CD4-positive, alpha-beta T cell (primary cell): ENCODE measurements at regions not wholly inside any gene's neighbourhood (a gene's known extent, or its start where the extent isn't known, plus 50 kb on each side); places are given as distances from the start of the nearest gene placed in this dataset.

ENCODE experiments used
- ATAC-seq: fragments of 200-7000 bp; cut with Tn5 transposase; one replicate; pipeline ENCODE4 v1.10.0; 2022; ENCODE audit warnings: mild to moderate bottlenecking; ENCODE audit not compliant: poor library complexity
- CTCF ChIA-PET: fragments of 350-600 bp; sonication (Branson Sonifier 250); formaldehyde crosslinking; loops from one replicate; lab custom pipeline; 2021; ENCODE audit warnings: antibody characterized with exemption, inconsistent platforms; lab: Charles Lee
- POLR2A ChIA-PET: fragments of 350-600 bp; sonication (Branson Sonifier 250); formaldehyde crosslinking; loops from one replicate; lab custom pipeline; 2021; ENCODE audit warnings: antibody characterized with exemption, inconsistent platforms; lab: Charles Lee
- DNase-seq, 14 experiments: peaks; one replicate each; pipeline ENCODE4 v3.0.0-alpha.2; 2013 to 2020; ENCODE audit warnings: mixed read lengths in 2 of 14
- H3K27ac ChIP-seq, 2 donors: one replicate each; pipeline versions ENCODE4 v1.5.1 to v1.7.0; 2013; ENCODE audit warnings: low read length in 2 of 2, low read depth in 1 of 2, mild to moderate bottlenecking in 1 of 2
- H3K27me3 ChIP-seq, 2 experiments: 1 replicate in 1 of 2; 2 replicates in 1 of 2; pipeline versions ENCODE4 v1.6.1 to v1.7.0; 2013; ENCODE audit warnings: low read length in 2 of 2, control low read depth in 1 of 2, mild to moderate bottlenecking in 1 of 2, moderate library complexity in 1 of 2; ENCODE audit not compliant: insufficient read depth in 2 of 2, control insufficient read depth in 1 of 2
- H3K36me3 ChIP-seq: one replicate; pipeline ENCODE4 v1.6.1; 2013; ENCODE audit warnings: low read length, control low read depth; ENCODE audit not compliant: insufficient read depth
- H3K4me1 ChIP-seq: one replicate; pipeline ENCODE4 v1.6.1; 2013; ENCODE audit warnings: low read length, control low read depth; ENCODE audit not compliant: insufficient read depth
- H3K4me3 ChIP-seq: one replicate; pipeline ENCODE4 v1.5.1; 2013; ENCODE audit warnings: mild to moderate bottlenecking, low read length, moderate library complexity
- H3K9me3 ChIP-seq, 2 experiments: 1 replicate in 1 of 2; 2 replicates in 1 of 2; pipeline versions ENCODE4 v1.6.1 to v1.7.0; 2013; ENCODE audit warnings: low read length in 2 of 2, mild to moderate bottlenecking in 2 of 2, control low read depth in 1 of 2, moderate library complexity in 1 of 2; ENCODE audit not compliant: control insufficient read depth in 1 of 2, insufficient read depth in 1 of 2
- H3K27ac Mint-ChIP-seq: one replicate; pipeline ENCODE4 v1.8.0; 2020; ENCODE audit warnings: mixed read lengths
- H3K27me3 Mint-ChIP-seq: one replicate; pipeline ENCODE4 v1.8.0; 2021; ENCODE audit warnings: mixed read lengths
- H3K36me3 Mint-ChIP-seq: one replicate; pipeline ENCODE4 v1.8.0; 2021; ENCODE audit warnings: low read depth, mixed read lengths
- H3K4me1 Mint-ChIP-seq: one replicate; pipeline ENCODE4 v1.8.0; 2021; ENCODE audit warnings: low read depth, mixed read lengths
- H3K4me3 Mint-ChIP-seq: one replicate; pipeline ENCODE4 v1.8.0; 2020; ENCODE audit warnings: mild to moderate bottlenecking, mixed read lengths
- H3K9me3 Mint-ChIP-seq: one replicate; pipeline ENCODE4 v1.8.0; 2020; ENCODE audit warnings: mixed read lengths
- intact Hi-C, 2 experiments: fragments of 100-400 bp; cut with DNase I in 1 of 2; cut with micrococcal nuclease in 1 of 2; formaldehyde crosslinking; loops; one replicate each; pipeline versions ENCODE4 v1.15.1 to v1.9.0; 2023 to 2025; cut with DNase I, micrococcal nuclease
- TF ChIP-seq, protein P1 (sequence below): fragments of 200-600 bp; IDR thresholded peaks from one replicate; pipeline ENCODE4 v1.8.0; 2022; ENCODE audit warnings: antibody characterized with exemption, mild to moderate bottlenecking

DNA sequence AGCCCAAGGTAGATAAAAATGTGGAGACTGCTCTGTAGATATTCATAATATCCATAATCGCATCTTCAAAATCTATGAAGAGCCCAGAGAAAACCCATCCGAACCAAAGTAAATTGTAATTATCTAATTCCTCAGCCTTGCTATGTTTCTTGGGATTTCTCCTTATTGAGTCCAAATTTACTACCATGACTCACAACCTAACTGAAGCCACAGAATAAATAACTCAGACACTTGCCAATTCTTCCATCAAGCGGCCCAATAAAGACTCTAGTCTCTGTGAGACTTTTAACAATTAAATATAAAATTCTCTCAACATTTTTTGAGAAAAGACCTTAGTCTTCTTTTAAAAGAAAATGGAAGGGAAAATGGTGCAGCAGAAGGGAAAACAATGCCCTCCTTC is 409.8 kb downstream of the DAD1 start:
- TF ChIP-seq, protein P1, sequence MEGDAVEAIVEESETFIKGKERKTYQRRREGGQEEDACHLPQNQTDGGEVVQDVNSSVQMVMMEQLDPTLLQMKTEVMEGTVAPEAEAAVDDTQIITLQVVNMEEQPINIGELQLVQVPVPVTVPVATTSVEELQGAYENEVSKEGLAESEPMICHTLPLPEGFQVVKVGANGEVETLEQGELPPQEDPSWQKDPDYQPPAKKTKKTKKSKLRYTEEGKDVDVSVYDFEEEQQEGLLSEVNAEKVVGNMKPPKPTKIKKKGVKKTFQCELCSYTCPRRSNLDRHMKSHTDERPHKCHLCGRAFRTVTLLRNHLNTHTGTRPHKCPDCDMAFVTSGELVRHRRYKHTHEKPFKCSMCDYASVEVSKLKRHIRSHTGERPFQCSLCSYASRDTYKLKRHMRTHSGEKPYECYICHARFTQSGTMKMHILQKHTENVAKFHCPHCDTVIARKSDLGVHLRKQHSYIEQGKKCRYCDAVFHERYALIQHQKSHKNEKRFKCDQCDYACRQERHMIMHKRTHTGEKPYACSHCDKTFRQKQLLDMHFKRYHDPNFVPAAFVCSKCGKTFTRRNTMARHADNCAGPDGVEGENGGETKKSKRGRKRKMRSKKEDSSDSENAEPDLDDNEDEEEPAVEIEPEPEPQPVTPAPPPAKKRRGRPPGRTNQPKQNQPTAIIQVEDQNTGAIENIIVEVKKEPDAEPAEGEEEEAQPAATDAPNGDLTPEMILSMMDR = no peak
- CTCF ChIA-PET = no interaction called here
- ATAC-seq (no peak), DNase-seq (no peak)
- Mint-ChIP-seq H3K4me1 (peaks cover 19% of the 10 kb centered on the region), H3K27me3 (no peaks in the 10 kb centered on the region), H3K9me3 (no peaks in the 10 kb centered on the region), H3K36me3 (no peaks in the 10 kb centered on the region), H3K27ac (no peak overlapping the region), H3K4me3 (no peak overlapping the region)
- H3K9me3 ChIP-seq = no peaks in the 10 kb centered on the region
- intact Hi-C loops = no loop called here
- no peak overlapping the region for H3K27ac ChIP-seq
- no peaks in the 10 kb centered on the region for H3K36me3 ChIP-seq
- POLR2A ChIA-PET = no interaction called here
- no peaks in the 10 kb centered on the region for H3K27me3 ChIP-seq
- no peak overlapping the region for H3K4me3 ChIP-seq
- peaks cover 3% of the 10 kb centered on the region for H3K4me1 ChIP-seq

DNA sequence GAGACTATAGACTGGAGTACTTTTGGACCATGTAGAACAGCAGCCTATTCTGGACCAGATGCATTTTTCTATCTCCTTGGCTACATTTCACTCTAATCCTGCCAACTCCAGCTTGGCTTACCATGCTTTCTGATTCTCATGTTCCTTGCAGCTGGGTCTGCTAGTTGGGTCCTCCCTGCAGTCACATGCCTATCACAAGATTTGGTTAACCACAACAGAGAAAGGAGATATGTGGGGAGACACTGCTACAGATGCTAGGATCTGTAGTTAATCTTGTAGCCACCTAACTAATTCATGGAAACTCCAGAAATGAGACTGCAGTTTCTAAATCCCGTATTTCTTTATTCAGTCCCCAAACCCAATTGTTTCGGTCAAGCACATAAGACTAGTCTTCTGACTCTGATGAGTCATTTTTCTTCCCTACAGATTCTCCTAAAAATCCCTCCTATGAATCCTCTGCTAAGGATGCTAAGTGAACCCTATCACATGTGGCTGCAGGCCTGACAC is 410.6 kb downstream of the DAD1 start:
- Mint-ChIP-seq H3K27ac (peak overlapping the region; percentile 73), H3K4me1 (peaks cover 19% of the 10 kb centered on the region), H3K36me3 (no peaks in the 10 kb centered on the region), H3K9me3 (no peaks in the 10 kb centered on the region), H3K4me3 (peak overlapping the region; percentile 76), H3K27me3 (no peaks in the 10 kb centered on the region)
- Histone ChIP-seq H3K36me3 (no peaks in the 10 kb centered on the region), H3K4me3 (no peak overlapping the region), H3K4me1 (peaks cover 3% of the 10 kb centered on the region), H3K27me3 (no peaks in the 10 kb centered on the region), H3K27ac (no peak overlapping the region), H3K9me3 (no peaks in the 10 kb centered on the region)
- ATAC-seq (peak; percentile 56), DNase-seq (peak in 3 of 14 experiments; percentile 25 to 39 (median 37))
- CTCF ChIA-PET = no interaction called here
- TF ChIP-seq, protein P1 = no peak
- POLR2A ChIA-PET = interaction anchor here (1.0 to 1.4 kb wide), 2 partner anchors 23 to 391 kb away, joined by 4 to 5 read pairs; no protein-coding TSS in a partner anchor
- intact Hi-C loops = no loop called here

DNA sequence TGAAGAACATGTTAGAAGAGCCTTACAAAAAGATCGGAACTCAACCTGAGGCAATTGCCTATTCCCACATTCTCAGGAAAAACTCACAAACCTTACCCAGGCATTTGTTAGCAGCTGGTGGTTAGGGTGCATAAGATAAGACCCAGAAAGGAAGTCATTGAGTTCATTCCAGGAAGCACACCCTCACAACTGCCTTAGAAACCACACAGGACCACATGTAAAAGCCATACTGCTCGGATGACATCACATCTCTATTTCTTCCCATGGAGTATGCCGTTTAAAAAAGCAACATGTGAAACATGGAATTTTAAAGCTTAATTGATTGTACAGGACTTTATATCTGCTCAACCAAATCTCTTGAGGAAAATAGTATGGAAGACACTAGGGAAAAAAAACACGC is 411.2 kb downstream of the DAD1 start:
- ATAC-seq = peak; percentile 86
- Mint-ChIP-seq H3K4me1 (peaks cover 19% of the 10 kb centered on the region), H3K27ac (peak overlapping the region; percentile 73), H3K4me3 (peak overlapping the region; percentile 76), H3K27me3 (no peaks in the 10 kb centered on the region), H3K36me3 (no peaks in the 10 kb centered on the region), H3K9me3 (no peaks in the 10 kb centered on the region)
- H3K27ac ChIP-seq = no peak overlapping the region
- H3K27me3 ChIP-seq = no peaks in the 10 kb centered on the region
- ChIA-PET POLR2A (interaction anchor here (1.0 to 1.4 kb wide), 2 partner anchors 23 to 392 kb away, joined by 4 to 5 read pairs; no protein-coding TSS in a partner anchor), CTCF (no interaction called here)
- H3K9me3 ChIP-seq = no peaks in the 10 kb centered on the region
- no peaks in the 10 kb centered on the region for H3K36me3 ChIP-seq
- H3K4me1 ChIP-seq = peaks cover 3% of the 10 kb centered on the region
- H3K4me3 ChIP-seq = no peak overlapping the region
- intact Hi-C loops = no loop called here
- peak in 4 of 14 experiments; percentile 3 to 52 (median 38) for DNase-seq
- TF ChIP-seq, protein P1 = no peak
